Epithelial cell of proximal tubule (primary cell): ENCODE measurements at regions not wholly inside any gene's neighbourhood (a gene's known extent, or its start where the extent isn't known, plus 50 kb on each side); places are given as distances from the start of the nearest gene placed in this dataset.
A peak's percentile ranks its signal among the peaks of the same experiment; 100 is the strongest.

Experiments used
- DNase-seq: peaks from one replicate; pipeline ENCODE4 v3.0.0-alpha.2; 2011; ENCODE audit warnings: low read depth
- H3K4me3 ChIP-seq: 2 replicates; pipeline ENCODE4 v1.5.1; 2011; ENCODE audit warnings: low read depth, mild to moderate bottlenecking, low read length
- TF ChIP-seq, protein P1 (sequence below): conservative IDR thresholded peaks from 2 replicates; pipeline ENCODE4 v1.5.1; 2012; ENCODE audit warnings: low read depth, mild to moderate bottlenecking, low read length

DNA sequence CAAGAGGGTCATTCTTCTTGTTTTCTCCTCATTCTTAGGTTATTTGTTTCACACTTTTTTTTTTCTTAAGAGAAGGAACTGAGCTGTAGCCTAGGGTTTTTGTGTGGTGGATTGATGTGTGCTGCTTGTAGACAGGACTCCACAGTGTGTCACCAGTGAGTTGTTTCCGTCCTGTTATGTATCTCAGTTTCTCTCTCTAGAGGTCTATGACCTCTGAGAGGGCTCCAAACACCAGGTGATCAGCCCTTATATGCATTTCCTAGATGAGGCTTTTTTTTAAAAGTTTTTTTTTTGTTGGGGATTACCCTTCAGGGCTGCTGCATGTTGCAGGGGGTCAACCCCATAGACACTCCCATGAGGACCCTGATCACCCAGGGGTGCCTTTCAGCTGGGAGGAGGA, 124.2 kb upstream of the MAST4 start:
- TF ChIP-seq, protein P1, sequence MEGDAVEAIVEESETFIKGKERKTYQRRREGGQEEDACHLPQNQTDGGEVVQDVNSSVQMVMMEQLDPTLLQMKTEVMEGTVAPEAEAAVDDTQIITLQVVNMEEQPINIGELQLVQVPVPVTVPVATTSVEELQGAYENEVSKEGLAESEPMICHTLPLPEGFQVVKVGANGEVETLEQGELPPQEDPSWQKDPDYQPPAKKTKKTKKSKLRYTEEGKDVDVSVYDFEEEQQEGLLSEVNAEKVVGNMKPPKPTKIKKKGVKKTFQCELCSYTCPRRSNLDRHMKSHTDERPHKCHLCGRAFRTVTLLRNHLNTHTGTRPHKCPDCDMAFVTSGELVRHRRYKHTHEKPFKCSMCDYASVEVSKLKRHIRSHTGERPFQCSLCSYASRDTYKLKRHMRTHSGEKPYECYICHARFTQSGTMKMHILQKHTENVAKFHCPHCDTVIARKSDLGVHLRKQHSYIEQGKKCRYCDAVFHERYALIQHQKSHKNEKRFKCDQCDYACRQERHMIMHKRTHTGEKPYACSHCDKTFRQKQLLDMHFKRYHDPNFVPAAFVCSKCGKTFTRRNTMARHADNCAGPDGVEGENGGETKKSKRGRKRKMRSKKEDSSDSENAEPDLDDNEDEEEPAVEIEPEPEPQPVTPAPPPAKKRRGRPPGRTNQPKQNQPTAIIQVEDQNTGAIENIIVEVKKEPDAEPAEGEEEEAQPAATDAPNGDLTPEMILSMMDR, result no peak
- no peak for DNase-seq
- no peak overlapping the region for H3K4me3 ChIP-seq

DNA sequence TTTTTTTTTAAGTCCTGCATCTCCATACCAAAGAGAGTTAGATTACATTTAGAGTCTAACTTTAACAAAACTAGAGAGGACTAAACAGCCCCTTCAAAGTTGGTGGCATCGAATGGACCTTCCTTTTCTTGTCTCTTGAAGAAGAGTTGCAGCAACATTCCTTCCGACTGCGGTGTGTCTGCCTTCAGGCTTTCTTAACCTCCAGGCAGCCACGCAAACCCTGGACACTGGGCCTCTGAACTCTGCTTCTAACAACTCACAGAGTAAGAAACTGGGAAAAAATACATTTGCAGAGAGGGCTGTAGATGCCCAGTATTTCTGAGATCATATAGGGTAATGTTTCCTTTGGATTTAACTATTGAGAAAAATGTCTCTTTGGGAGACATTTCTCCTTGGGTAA, 120.5 kb upstream of the MAST4 start:
- TF ChIP-seq, protein P1, result no peak
- no peak for DNase-seq

DNA sequence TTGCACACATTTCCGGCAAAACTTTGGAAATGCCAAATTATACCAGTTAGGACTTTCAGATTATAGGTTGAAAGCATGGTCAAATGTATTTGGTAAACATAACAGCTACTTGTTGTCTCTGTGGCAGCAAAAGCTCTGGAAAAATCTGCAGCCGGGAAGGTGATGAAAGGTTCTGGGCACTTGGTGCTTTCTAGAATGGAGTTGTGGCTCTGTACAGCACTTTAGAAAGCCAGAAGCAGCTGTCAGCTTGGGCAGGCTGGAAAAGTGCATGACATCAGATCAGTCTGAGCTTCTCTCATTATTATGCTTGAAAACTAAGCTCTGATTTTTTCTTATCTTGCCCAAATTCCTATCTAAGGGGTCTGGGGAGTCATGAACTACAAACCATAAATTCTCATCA, 118.6 kb upstream of the MAST4 start:
- TF ChIP-seq, protein P1, result no peak
- H3K4me3 ChIP-seq, result no peak overlapping the region
- DNase-seq, result no peak

More for the DNA sequence above, 120.5 kb upstream of the MAST4 start:
- no peak overlapping the region for H3K4me3 ChIP-seq

GRCh38 chr5:66494437-66494836, 101.8 kb upstream of the MAST4 start:
- no peak overlapping the region for H3K4me3 ChIP-seq
- no peak for DNase-seq
- TF ChIP-seq, protein P1, result peak; percentile 37

DNA sequence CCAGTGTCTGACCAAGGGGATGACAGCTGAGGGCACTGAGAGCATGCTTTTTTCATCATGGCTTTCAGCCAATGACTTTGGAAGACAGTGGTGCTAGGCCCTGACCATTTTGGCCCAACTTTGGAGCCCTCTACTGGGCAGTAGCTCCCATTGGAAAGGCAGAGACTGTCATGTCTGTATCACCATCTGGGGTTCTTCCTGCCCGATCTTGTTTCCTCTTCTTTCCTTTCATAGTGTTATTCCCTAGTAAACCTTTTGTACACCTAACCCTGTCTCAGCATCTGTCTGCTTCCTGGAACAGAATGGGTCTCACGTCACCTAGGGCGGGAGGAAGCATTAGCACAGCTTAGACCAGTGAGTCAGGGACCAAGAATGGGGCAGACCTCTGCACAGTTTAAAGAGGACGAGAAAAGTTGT, 97.4 kb upstream of the MAST4 start:
- DNase-seq, result no peak
- no peak overlapping the region for H3K4me3 ChIP-seq
- TF ChIP-seq, protein P1, result peak; percentile 55

DNA sequence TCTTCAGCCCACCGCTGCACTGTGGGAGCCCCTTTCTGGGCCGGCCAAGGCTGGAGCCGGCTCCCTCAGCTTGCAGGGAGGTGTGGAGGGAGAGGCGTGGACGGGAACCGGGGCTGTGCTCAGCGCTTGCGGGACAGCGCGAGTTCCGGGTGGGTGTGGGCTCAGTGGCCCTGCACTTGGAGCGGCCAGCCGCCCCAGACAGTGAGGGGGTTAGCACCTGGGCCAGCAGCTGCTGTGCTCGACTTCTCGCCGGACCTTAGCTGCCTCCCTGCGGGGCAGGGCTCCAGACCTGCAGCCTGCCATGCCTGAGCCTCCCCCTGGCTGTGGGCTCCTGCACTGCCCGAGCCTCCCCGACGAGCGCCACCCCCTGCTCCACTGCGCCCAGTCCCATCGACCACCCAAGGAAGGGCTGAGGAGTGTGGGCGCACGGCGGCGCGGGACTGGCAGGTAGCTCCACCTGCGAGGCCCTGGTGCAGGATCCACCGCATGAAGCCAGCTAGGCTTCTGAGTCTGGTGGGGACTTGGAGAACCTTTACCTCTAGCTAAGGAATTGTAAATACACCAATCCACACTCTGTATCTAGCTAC, 92.9 kb upstream of the MAST4 start:
- no peak for DNase-seq
- TF ChIP-seq, protein P1, result no peak
- no peak overlapping the region for H3K4me3 ChIP-seq

DNA sequence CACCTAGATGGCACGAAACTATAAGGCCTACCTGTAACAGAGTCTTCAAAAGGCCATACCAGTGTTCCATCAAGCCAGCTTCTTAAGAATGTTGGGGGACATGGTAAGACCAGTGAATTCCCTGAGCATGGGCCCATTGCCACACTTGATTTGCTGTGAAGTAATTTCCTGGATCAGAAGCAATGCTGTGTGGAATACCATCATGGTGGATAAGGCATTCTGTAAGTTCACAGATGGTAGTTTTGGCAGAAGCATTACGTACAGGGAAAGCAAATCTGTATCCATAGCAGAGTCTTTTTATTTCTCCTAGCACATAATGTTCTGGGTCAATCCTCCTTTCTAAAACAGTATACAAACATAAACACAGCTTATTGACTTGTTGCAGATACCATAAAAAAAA, 89.1 kb upstream of the MAST4 start:
- no peak for DNase-seq
- TF ChIP-seq, protein P1, result no peak
- H3K4me3 ChIP-seq, result no peak overlapping the region
